Fibroblast of villous mesenchyme (primary cell): ENCODE measurements at regions not wholly inside any gene's neighbourhood (a gene's known extent, or its start where the extent isn't known, plus 50 kb on each side); places are given as distances from the start of the nearest gene placed in this dataset.

Source experiments
- DNase-seq: peaks from one replicate; pipeline ENCODE4 v3.0.0-alpha.2; 2010; ENCODE audit warnings: low read depth
- H3K4me3 ChIP-seq: 2 replicates; pipeline ENCODE4 v1.5.1; 2011; ENCODE audit warnings: low read depth, mild to moderate bottlenecking, low read length
- TF ChIP-seq, protein P1 (sequence below): IDR thresholded peaks from 2 replicates; pipeline ENCODE4 v1.5.1; 2012; ENCODE audit warnings: low read depth, mild to moderate bottlenecking, low read length; ENCODE audit not compliant: insufficient read depth

DNA sequence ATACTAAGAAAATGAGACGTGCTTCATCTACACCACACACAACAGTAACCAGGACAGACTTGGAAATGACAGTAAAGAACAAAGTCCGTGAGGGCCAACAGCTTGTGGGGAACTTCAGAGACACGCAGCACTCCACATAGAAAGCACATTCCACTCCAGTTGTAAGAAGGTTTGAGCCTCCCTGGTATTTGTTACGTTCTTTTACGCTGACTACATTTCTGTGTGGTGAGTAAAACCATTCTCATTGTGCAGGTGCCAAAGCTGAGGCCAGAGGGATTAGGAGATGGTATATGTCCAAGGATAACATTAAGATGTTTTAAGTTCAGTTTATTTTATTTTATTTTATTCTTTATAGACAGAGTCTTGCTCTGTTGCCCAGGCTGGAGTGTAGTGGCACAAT lies 1189.9 kb downstream of the UQCRFS1 start:
- no peak for DNase-seq
- H3K4me3 ChIP-seq: no peak overlapping the region
- TF ChIP-seq, protein P1, sequence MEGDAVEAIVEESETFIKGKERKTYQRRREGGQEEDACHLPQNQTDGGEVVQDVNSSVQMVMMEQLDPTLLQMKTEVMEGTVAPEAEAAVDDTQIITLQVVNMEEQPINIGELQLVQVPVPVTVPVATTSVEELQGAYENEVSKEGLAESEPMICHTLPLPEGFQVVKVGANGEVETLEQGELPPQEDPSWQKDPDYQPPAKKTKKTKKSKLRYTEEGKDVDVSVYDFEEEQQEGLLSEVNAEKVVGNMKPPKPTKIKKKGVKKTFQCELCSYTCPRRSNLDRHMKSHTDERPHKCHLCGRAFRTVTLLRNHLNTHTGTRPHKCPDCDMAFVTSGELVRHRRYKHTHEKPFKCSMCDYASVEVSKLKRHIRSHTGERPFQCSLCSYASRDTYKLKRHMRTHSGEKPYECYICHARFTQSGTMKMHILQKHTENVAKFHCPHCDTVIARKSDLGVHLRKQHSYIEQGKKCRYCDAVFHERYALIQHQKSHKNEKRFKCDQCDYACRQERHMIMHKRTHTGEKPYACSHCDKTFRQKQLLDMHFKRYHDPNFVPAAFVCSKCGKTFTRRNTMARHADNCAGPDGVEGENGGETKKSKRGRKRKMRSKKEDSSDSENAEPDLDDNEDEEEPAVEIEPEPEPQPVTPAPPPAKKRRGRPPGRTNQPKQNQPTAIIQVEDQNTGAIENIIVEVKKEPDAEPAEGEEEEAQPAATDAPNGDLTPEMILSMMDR: no peak

DNA sequence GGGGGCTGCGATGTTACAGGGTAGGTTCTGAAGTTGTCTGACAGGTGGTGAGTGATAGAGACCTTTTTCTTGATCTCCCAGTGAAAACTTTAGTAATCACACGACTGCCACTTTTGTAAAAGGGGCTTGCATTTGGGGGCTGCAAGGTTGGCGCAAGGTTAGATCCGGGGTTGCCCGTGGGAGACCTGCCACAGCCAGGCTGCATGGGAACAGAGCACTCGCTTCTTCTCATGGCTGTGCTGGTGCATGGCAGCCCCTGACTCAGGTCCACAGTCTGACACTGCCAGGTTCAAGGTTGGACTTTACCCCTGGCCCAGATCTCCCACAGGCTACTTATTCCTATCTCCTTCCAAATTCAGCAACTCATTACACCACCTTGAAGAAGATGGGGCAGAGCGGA lies 1190.4 kb downstream of the UQCRFS1 start:
- TF ChIP-seq, protein P1: no peak
- H3K4me3 ChIP-seq: no peak overlapping the region
- DNase-seq: no peak

DNA sequence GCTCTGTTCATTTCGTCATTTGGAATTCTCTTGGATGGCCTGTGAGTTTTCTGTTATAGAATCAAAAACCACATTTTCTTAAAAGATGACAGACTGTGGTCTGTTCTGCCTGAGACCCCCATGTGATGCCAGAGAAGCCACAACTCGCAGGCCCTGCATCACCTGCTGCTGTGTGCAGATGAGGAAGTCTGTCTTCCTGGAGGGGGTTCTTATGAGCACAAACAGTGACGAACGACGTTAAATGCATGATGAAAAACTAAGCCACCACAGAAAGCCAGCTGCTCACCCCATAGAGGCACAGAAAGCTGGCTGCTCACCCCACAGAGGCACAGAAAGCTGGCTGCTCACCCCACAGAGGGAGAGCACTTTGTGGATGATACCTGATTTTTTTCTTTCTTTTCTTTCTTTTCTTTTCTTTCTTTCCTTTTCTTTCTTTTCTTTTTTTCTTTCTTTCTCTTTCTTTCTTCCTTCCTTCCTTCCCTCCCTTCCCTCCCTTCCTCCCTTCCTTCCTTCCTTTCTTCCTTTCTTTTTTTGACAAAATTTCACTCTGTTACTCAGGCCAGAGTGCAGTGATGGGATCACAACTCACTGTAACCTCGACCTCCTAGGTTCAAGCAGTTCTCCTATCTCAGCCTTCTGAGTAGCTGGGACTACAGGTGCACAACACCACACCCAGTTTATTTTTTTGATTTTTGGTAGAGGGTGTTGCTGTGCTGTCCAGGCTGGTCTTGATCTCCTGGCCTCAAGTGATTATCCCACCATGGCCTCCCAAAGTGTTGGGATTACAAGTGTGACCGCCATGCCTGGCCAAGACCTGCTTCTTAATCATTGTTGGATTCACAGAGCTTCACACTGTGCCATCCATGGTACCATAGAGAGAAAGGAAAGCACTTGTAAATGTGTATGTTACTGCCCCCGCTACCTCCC lies 1191.4 kb downstream of the UQCRFS1 start:
- no peak for DNase-seq
- no peak overlapping the region for H3K4me3 ChIP-seq
- TF ChIP-seq, protein P1: no peak

DNA sequence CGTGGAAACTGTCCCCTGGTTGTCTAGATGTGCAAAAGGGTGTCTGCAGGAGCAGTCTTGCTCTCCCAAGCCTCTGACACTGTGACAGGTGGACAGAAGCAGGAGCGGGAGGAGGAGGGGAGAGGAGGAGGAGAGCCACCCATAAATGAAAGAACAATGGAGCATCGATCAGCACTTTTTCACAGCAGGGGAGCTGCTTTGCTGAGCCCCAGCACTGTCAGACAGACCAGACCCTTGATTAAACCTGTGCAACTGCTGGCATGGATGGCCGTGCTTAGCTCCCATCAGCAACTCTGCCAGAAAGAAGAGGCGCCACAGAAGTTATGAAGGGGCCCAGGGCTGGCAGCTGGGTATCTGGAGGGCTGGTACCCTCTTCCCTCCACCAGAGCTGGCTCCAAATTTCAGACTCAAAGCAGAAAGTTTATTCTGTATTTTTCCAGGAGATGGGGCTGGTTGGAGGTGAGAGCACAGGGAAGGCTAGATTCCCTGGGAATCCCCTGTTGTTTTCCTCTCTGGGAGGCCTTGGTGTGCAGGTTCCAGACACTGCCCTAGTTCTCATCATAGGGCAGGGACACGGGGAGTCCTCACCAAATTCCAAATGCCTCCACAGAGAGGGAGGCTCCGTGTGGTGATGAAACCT lies 1192.2 kb downstream of the UQCRFS1 start:
- TF ChIP-seq, protein P1: no peak
- H3K4me3 ChIP-seq: no peak overlapping the region
- no peak for DNase-seq

DNA sequence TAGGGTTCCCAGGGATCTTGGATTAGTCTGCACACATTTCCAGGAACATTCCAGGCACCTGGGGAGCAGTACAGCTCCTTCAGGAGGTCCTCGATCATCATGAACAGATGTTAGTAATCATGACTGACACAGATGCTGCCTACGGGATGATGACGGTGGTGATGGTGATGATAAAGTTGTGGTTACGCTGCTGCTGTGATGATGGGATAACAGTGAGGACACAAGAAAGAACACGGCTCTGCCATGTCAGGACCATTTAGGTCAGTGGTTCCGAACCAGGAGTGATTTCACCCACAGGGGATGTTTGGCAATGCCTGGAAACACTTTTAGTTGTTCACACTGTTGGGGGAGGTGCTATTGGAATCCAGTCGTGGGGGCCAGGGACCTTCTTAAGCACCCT lies 1193.0 kb downstream of the UQCRFS1 start:
- no peak overlapping the region for H3K4me3 ChIP-seq
- TF ChIP-seq, protein P1: no peak
- no peak for DNase-seq

DNA sequence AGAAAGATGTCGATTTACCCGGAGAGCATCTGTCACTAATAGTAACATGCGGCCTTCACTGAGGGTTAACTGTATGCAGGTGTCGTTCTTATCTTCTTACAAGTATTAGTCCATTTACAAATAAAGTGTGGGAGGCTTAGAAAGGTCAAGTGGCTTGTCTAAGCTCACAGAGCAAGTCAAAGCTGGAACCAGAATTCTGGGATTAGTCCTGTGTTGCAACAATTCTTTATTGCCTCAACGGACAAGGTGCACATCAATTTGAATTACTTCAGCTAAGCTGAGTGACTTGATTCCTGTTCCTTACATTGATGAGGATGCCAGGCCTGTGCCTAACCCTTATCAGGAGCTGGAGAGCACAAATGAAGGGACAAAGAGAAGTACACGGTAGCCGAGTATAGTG lies 1193.6 kb downstream of the UQCRFS1 start:
- TF ChIP-seq, protein P1: no peak
- H3K4me3 ChIP-seq: no peak overlapping the region
- no peak for DNase-seq
